HEK293T (cell line): ENCODE measurements at regions not wholly inside any gene's neighbourhood (a gene's known extent, or its start where the extent isn't known, plus 50 kb on each side); places are given as distances from the start of the nearest gene placed in this dataset.
"Not testable (repeated sequence)": the region's sequence is repeated elsewhere in the genome, so short reads cannot be mapped to it uniquely, and the experiment has no call there.

ENCODE experiments used
- CTCF ChIA-PET: fragments of 350-600 bp; formaldehyde crosslinking; extraction: SDS; loops from one replicate; lab custom pipeline; 2021; ENCODE audit warnings: antibody characterized with exemption, inconsistent platforms; lab: Yijun Ruan, JAX
- POLR2A ChIA-PET: fragments of 350-600 bp; formaldehyde crosslinking; extraction: SDS; loops from one replicate; lab custom pipeline; 2020; ENCODE audit warnings: antibody characterized with exemption, inconsistent platforms; lab: Yijun Ruan, JAX
- DNase-seq: peaks from one replicate; pipeline ENCODE4 v3.0.0; 2012; ENCODE audit warnings: mixed read lengths; ENCODE audit errors: extremely low spot score
- ARNT ChIP-seq: fragments of 450-650 bp; IDR thresholded peaks from 2 replicates; pipeline ENCODE4 v1.6.1; 2017; ENCODE audit warnings: mild to moderate bottlenecking
- BHLHE40 ChIP-seq: fragments of 450-650 bp; IDR thresholded peaks from 2 replicates; pipeline ENCODE4 v1.6.1; 2016; ENCODE audit warnings: mild to moderate bottlenecking, moderate library complexity, borderline replicate concordance
- CTBP1 ChIP-seq: fragments of 450-650 bp; IDR thresholded peaks from 2 replicates; pipeline ENCODE4 v1.6.1; 2016; ENCODE audit warnings: borderline replicate concordance
- ELF4 ChIP-seq: fragments of 450-650 bp; IDR thresholded peaks from 2 replicates; pipeline ENCODE4 v1.6.1; 2017; ENCODE audit warnings: antibody characterized with exemption
- FOXA1 ChIP-seq: fragments of 450-650 bp; IDR thresholded peaks from 2 replicates; pipeline ENCODE4 v1.6.1; 2016; ENCODE audit warnings: mild to moderate bottlenecking
- FOXK2 ChIP-seq: fragments of 450-650 bp; IDR thresholded peaks from 2 replicates; pipeline ENCODE4 v1.6.1; 2016; ENCODE audit warnings: mild to moderate bottlenecking
- FOXM1 ChIP-seq: fragments of 450-650 bp; IDR thresholded peaks from 2 replicates; pipeline ENCODE4 v1.6.1; 2017; ENCODE audit warnings: mild to moderate bottlenecking, borderline replicate concordance
- HDGF ChIP-seq: fragments of 450-650 bp; IDR thresholded peaks from 2 replicates; pipeline ENCODE4 v1.6.1; 2017; ENCODE audit warnings: antibody characterized with exemption, borderline replicate concordance
- L3MBTL2 ChIP-seq: fragments of 450-650 bp; conservative IDR thresholded peaks from 2 replicates; pipeline ENCODE4 v1.6.1; 2016; ENCODE audit warnings: mild to moderate bottlenecking
- LEF1 ChIP-seq: fragments of 450-650 bp; IDR thresholded peaks from 2 replicates; pipeline ENCODE4 v1.6.1; 2017; ENCODE audit warnings: mild to moderate bottlenecking, borderline replicate concordance
- NFRKB ChIP-seq: fragments of 450-650 bp; IDR thresholded peaks from 2 replicates; pipeline ENCODE4 v1.6.1; 2016; ENCODE audit warnings: mild to moderate bottlenecking, moderate library complexity
- SP1 ChIP-seq: fragments of 450-650 bp; IDR thresholded peaks from 2 replicates; pipeline ENCODE4 v1.6.1; 2017
- SUZ12 ChIP-seq: fragments of 450-650 bp; IDR thresholded peaks from 2 replicates; pipeline ENCODE4 v1.6.1; 2016; ENCODE audit warnings: mild to moderate bottlenecking
- TARDBP ChIP-seq: fragments of 450-650 bp; IDR thresholded peaks from 2 replicates; pipeline ENCODE4 v1.6.1; 2016
- ZNF384 ChIP-seq: fragments of 450-650 bp; IDR thresholded peaks from 2 replicates; pipeline ENCODE4 v1.6.1; 2016
- TF ChIP-seq, protein P1 (sequence below): fragments of 450-650 bp; IDR thresholded peaks from 2 replicates; pipeline ENCODE4 v1.6.1; 2016

DNA sequence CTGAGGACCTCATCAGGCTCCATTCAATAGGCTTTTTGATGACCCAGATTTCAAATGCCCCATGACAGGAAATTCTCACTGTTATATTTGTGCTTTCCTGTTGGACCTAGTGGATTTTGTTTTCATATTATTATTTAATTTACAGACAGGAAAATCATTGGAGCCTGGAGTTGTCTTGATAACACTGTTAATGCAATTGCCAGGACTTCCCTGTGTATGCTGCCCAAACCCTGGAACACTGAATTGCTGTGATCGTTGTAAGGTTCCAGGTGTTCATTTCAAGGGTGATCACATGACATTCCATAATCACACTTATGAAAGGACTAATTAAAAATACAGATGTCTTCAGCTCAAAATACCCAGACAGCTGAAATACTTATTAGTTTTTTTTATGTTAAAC lies 783.2 kb downstream of the DHX35 start:
- POLR2A ChIA-PET: no interaction called here
- DNase-seq: no peak
- CTCF ChIA-PET: no interaction called here
- TF ChIP-seq ZNF384 (no peak), HDGF (no peak), SP1 (no peak), ELF4 (no peak), FOXM1 (no peak), FOXA1 (no peak), ARNT (no peak), FOXK2 (no peak), SUZ12 (no peak), LEF1 (no peak), BHLHE40 (no peak), L3MBTL2 (no peak), NFRKB (no peak), TARDBP (no peak), CTBP1 (no peak)
- TF ChIP-seq, protein P1, sequence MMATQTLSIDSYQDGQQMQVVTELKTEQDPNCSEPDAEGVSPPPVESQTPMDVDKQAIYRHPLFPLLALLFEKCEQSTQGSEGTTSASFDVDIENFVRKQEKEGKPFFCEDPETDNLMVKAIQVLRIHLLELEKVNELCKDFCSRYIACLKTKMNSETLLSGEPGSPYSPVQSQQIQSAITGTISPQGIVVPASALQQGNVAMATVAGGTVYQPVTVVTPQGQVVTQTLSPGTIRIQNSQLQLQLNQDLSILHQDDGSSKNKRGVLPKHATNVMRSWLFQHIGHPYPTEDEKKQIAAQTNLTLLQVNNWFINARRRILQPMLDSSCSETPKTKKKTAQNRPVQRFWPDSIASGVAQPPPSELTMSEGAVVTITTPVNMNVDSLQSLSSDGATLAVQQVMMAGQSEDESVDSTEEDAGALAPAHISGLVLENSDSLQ: no peak

DNA sequence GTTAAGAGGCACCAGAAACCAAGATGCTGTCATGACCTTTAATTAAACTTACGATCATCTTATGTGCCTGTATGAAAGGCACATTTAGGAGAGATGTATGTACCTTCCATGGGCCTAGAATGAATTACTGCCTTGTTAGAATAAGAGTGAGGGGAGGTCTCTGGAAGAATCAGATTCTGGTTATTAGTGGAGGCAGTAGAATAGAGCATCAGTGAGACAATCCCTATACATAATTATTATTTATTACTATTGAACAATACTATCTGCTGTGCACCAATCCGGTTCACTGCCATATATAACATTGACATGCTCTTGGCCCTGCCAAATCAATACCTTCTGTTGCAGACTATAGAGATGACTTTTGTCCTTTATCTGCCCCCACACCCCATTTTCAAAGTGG lies 776.5 kb downstream of the DHX35 start:
- ChIA-PET CTCF (no interaction called here), POLR2A (no interaction called here)
- no peak for DNase-seq
- no peak for TF ChIP-seq HDGF
- TF ChIP-seq FOXK2: no peak
- TF ChIP-seq ZNF384: no peak
- TF ChIP-seq BHLHE40: no peak
- no peak for TF ChIP-seq TARDBP
- TF ChIP-seq CTBP1: no peak
- TF ChIP-seq ARNT: no peak
- no peak for TF ChIP-seq FOXA1
- no peak for TF ChIP-seq NFRKB

DNA sequence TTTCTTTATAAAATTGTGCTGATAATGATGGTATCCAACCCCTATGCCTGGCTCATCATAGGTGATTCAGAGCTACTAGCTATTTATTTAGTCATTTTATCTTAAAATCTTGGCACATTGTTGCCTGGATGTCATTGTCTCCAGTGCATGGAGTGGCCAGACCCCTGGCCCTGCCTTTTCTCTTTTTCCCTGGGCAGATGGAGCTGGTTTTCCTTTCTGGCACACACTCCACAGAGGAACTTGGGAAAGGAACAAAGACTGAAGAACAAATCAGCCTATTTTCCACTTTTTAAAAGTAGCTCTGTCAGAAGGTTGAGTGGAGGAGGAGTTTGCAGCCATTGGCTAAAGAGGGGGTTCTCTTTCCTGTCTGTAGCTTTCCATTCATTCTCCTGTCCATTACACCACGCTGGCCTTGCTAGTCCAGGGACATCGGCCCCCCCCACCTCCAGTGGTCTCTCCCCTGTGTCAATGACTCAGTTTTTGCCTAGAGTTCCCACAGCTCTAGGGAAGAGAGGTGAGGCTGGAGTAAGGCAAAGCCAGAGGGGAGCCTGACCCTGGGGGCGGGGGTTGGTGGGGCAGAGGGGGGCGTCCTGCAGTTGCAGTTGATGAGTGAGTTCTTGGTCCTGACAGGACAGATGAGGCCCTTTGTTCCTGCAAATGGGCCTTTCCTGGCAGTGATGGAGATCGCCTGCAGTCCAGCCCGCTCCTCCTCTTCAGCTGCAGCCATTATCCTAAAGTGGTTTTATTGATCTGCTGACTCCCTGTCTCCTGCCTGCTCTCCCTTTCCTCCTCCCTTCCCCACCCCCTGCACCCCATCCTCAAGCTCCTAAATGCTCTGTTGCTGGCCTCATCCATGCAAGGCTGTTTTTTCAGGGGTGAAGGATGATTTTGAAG lies 774.5 kb downstream of the DHX35 start:
- ChIA-PET CTCF (no interaction called here), POLR2A (no interaction called here)
- TF ChIP-seq SUZ12 (no peak), ELF4 (no peak), BHLHE40 (no peak), FOXK2 (no peak), ZNF384 (no peak), CTBP1 (no peak)
- DNase-seq: no peak

DNA sequence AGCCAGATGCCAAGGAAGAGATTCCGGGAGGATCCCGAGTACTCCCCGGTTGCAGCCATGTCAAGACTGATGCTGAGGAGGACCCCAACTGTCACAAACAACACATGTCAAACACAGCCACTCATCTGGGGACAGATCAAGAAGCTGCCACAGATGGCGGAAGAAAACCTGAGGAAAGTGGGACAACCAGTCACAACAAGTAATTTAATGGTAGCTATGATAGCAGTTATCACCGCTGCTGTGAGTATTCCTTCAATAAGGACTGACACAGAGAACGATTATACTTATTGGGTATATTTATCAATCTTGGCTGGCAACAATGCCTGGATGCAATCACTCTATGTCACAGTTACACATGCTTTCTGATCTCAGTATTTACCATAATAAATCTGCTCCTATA lies 763.4 kb downstream of the DHX35 start:
- CTCF ChIA-PET, DNase-seq, POLR2A ChIA-PET: not testable (repeated sequence)

DNA sequence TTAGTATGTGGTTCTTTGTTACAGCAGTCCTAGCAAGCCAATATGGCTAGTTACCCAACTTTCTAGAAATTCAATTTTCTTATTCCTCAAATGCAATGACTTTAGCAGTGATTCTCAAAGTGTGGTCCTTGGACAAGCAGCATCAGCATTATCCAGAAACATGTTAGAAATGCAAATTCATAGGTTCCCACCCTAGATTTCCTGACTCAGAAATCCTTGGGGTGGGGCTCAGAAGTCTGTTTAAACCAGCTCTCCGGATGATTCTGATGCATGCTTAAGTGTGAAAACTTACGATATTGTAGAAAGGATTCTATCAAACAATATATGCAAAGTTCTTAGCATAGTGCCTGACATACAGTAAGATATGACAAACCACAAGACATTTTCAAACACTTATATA lies 757.1 kb downstream of the DHX35 start:
- ChIA-PET POLR2A (no interaction called here), CTCF (no interaction called here)
- DNase-seq: no peak
- TF ChIP-seq SUZ12: no peak
- TF ChIP-seq ELF4: no peak
- TF ChIP-seq CTBP1: no peak
- TF ChIP-seq ARNT: no peak
- TF ChIP-seq L3MBTL2: no peak
- TF ChIP-seq FOXK2: no peak
- TF ChIP-seq, protein P1: no peak
- TF ChIP-seq HDGF: no peak
- no peak for TF ChIP-seq ZNF384
- no peak for TF ChIP-seq LEF1

DNA sequence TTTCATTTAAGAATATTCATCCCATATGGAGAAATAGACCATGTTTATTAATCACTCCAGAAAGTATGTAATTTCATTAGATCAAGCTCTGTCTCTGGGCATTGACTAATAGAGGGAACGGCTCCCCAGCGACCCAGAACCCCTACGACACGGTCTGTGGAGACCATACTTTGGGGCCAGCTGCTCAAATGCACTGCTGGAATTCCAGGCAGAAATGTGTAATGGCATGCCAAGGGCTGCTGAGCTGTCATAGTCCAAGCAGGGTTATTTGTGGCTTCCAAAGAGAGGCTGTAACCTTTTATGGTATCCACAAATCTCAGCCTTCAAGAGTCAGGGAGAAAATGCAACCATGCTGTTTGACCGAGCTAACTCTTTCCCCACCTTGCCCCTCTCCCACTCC lies 755.8 kb downstream of the DHX35 start:
- ChIA-PET CTCF (no interaction called here), POLR2A (no interaction called here)
- TF ChIP-seq SP1: no peak
- TF ChIP-seq SUZ12: no peak
- no peak for TF ChIP-seq HDGF
- DNase-seq: no peak

DNA sequence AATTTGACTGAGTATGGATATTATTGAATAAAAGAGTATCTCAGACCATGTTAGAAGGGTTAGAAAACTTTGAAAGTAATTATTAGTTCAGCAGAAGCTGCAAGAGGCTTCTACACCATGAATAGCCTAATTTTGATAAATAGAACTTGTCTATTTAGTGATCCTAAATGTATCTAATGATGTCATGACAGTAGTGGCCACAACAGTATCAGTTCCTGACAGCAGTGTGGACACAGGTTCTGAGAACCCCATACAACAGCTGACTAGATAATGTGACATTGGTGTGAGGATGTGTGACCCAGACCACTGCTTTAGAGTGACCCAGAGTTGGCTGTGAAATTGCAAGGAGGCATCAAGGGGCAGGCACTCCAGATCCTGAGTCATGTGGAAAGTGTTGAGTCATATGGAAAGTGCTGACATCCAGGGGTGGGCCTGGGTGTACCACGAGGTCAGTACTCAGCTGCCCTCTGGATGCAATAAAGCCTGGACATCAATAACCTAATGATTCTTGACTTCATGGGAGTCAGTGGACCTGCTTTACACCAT lies 754.7 kb downstream of the DHX35 start:
- CTCF ChIA-PET: no interaction called here

More for the DNA sequence above, 754.7 kb downstream of the DHX35 start:
- POLR2A ChIA-PET: no interaction called here
- no peak for DNase-seq
- TF ChIP-seq L3MBTL2 (no peak), SUZ12 (no peak), ZNF384 (no peak), ARNT (no peak), HDGF (no peak), FOXA1 (no peak), CTBP1 (no peak), SP1 (no peak), FOXM1 (no peak), ELF4 (no peak), NFRKB (no peak), FOXK2 (no peak)
- TF ChIP-seq, protein P1: no peak
